ENCODE measurements at regions not wholly inside any gene's neighbourhood (a gene's known extent, or its start where the extent isn't known, plus 50 kb on each side); places are given as distances from the start of the nearest gene placed in this dataset.

- Histone ChIP-seq H3K4me1 (no peaks in the 10 kb centered on the region), H3K4me3 (no peak overlapping the region), H3K27ac (no peak overlapping the region), H3K27me3 (no peaks in the 10 kb centered on the region), H3K36me3 (peaks cover 0 to 6% (median 0%) of the 10 kb centered on the region in 9 donors), H3K9me3 (peaks cover 0 to 20% (median 2%) of the 10 kb centered on the region in 11 donors)
- intact Hi-C loops (cut with DNase I), result no loop called here
- DNase-seq (no peak), ATAC-seq (no peak)
- no peak for TF ChIP-seq CTCF (IDR thresholded peaks at IDR 0.05)
- WGBS, 2 donors, result 91% methylated on average over 2 of the region's 2 CpGs
Measured at GRCh38 chr1:219265026-219265515, 91.4 kb downstream of the LYPLAL1 start.

GRCh38 chr1:219264561-219264960 is 90.9 kb downstream of the LYPLAL1 start:
- peaks cover 0 to 20% (median 2%) of the 10 kb centered on the region in 11 donors for H3K9me3 ChIP-seq
- no peak for TF ChIP-seq CTCF (IDR thresholded peaks at IDR 0.05)

More at GRCh38 chr1:219264561-219264960, 90.9 kb downstream of the LYPLAL1 start:
- DNase-seq (no peak), ATAC-seq (no peak)
- Histone ChIP-seq H3K36me3 (peaks cover 0 to 6% (median 0%) of the 10 kb centered on the region in 9 donors), H3K27me3 (no peaks in the 10 kb centered on the region), H3K27ac (no peak overlapping the region), H3K4me1 (no peaks in the 10 kb centered on the region), H3K4me3 (no peak overlapping the region)
- 65 to 67% methylated on average over 5 of the region's 5 CpGs for WGBS, 2 donors
- intact Hi-C loops (cut with DNase I), result no loop called here
